ENCODE measurements at regions not wholly inside any gene's neighbourhood (a gene's known extent, or its start where the extent isn't known, plus 50 kb on each side); places are given as distances from the start of the nearest gene placed in this dataset.

DNA sequence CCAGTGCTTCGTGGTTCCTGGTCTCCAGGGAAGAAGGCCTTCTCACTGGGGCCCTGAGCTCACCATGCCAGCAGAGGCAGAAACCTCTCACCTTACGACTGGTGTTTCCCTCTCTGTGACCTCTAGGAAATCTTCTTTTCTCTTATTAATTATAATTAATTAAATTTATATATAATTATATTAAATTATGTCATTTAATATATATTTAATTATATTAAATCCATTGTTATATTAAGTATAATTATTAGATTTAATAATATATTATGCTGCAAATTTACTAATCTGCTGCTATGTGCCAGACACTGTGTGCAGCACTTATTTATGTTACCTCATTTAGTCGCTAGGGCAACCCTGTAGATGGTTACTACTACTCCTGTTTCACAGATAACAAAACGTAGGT lies 70.3 kb upstream of the MBIP start:
- Histone ChIP-seq H3K4me3 (ENCODE audit: low read length) (no peak overlapping the region), H3K36me3 (ENCODE audit: insufficient read depth, low read length) (no peaks in the 10 kb centered on the region), H3K4me1 (ENCODE audit: insufficient read depth, low read length) (no peaks in the 10 kb centered on the region), H3K9me3 (ENCODE audit: control insufficient read depth in 1 of 2, insufficient read depth in 1 of 2, low read length in 2 of 2) (no peaks in the 10 kb centered on the region), H3K27me3 (ENCODE audit: control insufficient read depth in 1 of 2, insufficient read depth in 2 of 2, low read length in 2 of 2) (peaks cover 0 to 5% of the 10 kb centered on the region in 2 experiments), H3K27ac (ENCODE audit: low read depth in 1 of 2, low read length in 2 of 2) (no peak overlapping the region)
- H3K9me3 Mint-ChIP-seq = no peaks in the 10 kb centered on the region
- no peaks in the 10 kb centered on the region for H3K4me1 Mint-ChIP-seq (ENCODE audit: low read depth)
- H3K27me3 Mint-ChIP-seq = peaks cover 35% of the 10 kb centered on the region
- TF ChIP-seq, protein P1, sequence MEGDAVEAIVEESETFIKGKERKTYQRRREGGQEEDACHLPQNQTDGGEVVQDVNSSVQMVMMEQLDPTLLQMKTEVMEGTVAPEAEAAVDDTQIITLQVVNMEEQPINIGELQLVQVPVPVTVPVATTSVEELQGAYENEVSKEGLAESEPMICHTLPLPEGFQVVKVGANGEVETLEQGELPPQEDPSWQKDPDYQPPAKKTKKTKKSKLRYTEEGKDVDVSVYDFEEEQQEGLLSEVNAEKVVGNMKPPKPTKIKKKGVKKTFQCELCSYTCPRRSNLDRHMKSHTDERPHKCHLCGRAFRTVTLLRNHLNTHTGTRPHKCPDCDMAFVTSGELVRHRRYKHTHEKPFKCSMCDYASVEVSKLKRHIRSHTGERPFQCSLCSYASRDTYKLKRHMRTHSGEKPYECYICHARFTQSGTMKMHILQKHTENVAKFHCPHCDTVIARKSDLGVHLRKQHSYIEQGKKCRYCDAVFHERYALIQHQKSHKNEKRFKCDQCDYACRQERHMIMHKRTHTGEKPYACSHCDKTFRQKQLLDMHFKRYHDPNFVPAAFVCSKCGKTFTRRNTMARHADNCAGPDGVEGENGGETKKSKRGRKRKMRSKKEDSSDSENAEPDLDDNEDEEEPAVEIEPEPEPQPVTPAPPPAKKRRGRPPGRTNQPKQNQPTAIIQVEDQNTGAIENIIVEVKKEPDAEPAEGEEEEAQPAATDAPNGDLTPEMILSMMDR (IDR thresholded peaks at IDR 0.05) = no peak
- intact Hi-C loops (cut with DNase I, micrococcal nuclease) = no loop called here
- no peak overlapping the region for H3K27ac Mint-ChIP-seq
- DNase-seq (no peak), ATAC-seq (ENCODE audit: poor library complexity) (no peak)
- H3K4me3 Mint-ChIP-seq = no peak overlapping the region
- no peaks in the 10 kb centered on the region for H3K36me3 Mint-ChIP-seq (ENCODE audit: low read depth)
- ChIA-PET POLR2A (no interaction called here), CTCF (no interaction called here)

GRCh38 chr14:36383767-36384431 lies 63.5 kb upstream of the MBIP start:
- no peaks in the 10 kb centered on the region for H3K9me3 Mint-ChIP-seq
- POLR2A ChIA-PET = no interaction called here
- no peak overlapping the region for H3K27ac ChIP-seq (ENCODE audit: low read depth in 1 of 2, low read length in 2 of 2)
- CTCF ChIA-PET = no interaction called here
- no peaks in the 10 kb centered on the region for H3K4me1 ChIP-seq (ENCODE audit: insufficient read depth, low read length)
- peaks cover 8% of the 10 kb centered on the region for H3K27me3 Mint-ChIP-seq
- H3K4me1 Mint-ChIP-seq (ENCODE audit: low read depth) = no peaks in the 10 kb centered on the region
- TF ChIP-seq, protein P1 (IDR thresholded peaks at IDR 0.05) = no peak
- ATAC-seq (ENCODE audit: poor library complexity) (no peak), DNase-seq (no peak)
- H3K36me3 Mint-ChIP-seq (ENCODE audit: low read depth) = no peaks in the 10 kb centered on the region
- H3K4me3 ChIP-seq (ENCODE audit: low read length) = no peak overlapping the region
- H3K4me3 Mint-ChIP-seq = no peak overlapping the region
- no peaks in the 10 kb centered on the region for H3K27me3 ChIP-seq (ENCODE audit: control insufficient read depth in 1 of 2, insufficient read depth in 2 of 2, low read length in 2 of 2)
- H3K27ac Mint-ChIP-seq = no peak overlapping the region
- H3K36me3 ChIP-seq (ENCODE audit: insufficient read depth, low read length) = no peaks in the 10 kb centered on the region
- no peaks in the 10 kb centered on the region for H3K9me3 ChIP-seq (ENCODE audit: control insufficient read depth in 1 of 2, insufficient read depth in 1 of 2, low read length in 2 of 2)
- intact Hi-C loops (cut with DNase I, micrococcal nuclease) = no loop called here

DNA sequence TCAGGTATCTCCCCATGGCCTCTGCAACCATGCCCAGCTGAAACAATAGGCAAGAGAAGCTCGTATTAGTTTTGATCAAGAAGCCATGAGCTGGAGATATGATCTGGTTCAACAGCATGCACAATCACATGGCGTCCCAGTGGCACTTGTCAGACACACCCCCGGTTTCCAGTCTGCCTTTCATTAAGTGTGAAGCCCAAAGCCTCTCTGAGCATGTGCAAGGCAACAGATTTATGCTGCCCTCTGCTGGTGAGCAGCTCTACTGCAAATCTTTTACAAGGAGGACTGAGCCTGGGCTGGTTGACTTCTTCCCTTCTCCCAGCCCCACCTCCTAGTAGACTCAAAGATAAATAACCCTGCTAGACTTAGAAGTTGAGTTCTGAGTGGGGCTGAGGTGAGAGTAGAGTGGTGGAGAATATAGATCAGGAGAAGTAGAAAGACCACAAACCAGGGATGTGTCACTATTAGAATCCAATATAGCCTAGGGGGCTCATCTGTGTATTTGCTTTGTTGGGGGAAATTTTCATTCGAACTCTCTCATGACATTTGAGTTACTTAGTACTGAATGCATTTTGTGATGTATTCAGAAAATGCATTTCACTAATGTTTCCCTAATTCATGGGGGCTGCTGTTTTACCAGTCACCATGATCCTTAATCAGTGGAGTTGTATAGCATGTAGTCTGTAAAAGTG lies 53.7 kb upstream of the MBIP start:
- TF ChIP-seq, protein P1 (IDR thresholded peaks at IDR 0.05) = peak; percentile 85
- CTCF ChIA-PET = interaction anchor here (0.6 to 1.8 kb wide), 3 partner anchors 325 to 494 kb away, joined by 3 to 8 read pairs (median 4); no protein-coding TSS in a partner anchor
- Histone ChIP-seq H3K4me3 (ENCODE audit: low read length) (no peak overlapping the region), H3K9me3 (ENCODE audit: control insufficient read depth in 1 of 2, insufficient read depth in 1 of 2, low read length in 2 of 2) (no peaks in the 10 kb centered on the region), H3K27me3 (ENCODE audit: control insufficient read depth in 1 of 2, insufficient read depth in 2 of 2, low read length in 2 of 2) (peaks cover 0 to 5% of the 10 kb centered on the region in 2 experiments), H3K4me1 (ENCODE audit: insufficient read depth, low read length) (peaks cover 4% of the 10 kb centered on the region), H3K36me3 (ENCODE audit: insufficient read depth, low read length) (no peaks in the 10 kb centered on the region), H3K27ac (ENCODE audit: low read depth in 1 of 2, low read length in 2 of 2) (no peak overlapping the region)
- Mint-ChIP-seq H3K36me3 (ENCODE audit: low read depth) (no peaks in the 10 kb centered on the region), H3K27me3 (peaks cover 4% of the 10 kb centered on the region), H3K4me3 (no peak overlapping the region), H3K9me3 (no peaks in the 10 kb centered on the region), H3K27ac (no peak overlapping the region), H3K4me1 (ENCODE audit: low read depth) (no peaks in the 10 kb centered on the region)
- POLR2A ChIA-PET = no interaction called here
- DNase-seq (peak; percentile 45 to 80 (median 60)), ATAC-seq (ENCODE audit: poor library complexity) (peak; percentile 89)
- intact Hi-C loops (cut with DNase I, micrococcal nuclease) = loop anchor here (1.0 to 2.0 kb wide), 3 partner anchors 54 to 495 kb away; partner anchors contain the start of gene MBIP (in 1 of the 2)
